ENCODE measurements at regions not wholly inside any gene's neighbourhood (a gene's known extent, or its start where the extent isn't known, plus 50 kb on each side); places are given as distances from the start of the nearest gene placed in this dataset.

- no peak for DNase-seq
These were observed 186.8 kb downstream of the RDH14 start for GRCh38 chr2:18373664-18374063.

DNA sequence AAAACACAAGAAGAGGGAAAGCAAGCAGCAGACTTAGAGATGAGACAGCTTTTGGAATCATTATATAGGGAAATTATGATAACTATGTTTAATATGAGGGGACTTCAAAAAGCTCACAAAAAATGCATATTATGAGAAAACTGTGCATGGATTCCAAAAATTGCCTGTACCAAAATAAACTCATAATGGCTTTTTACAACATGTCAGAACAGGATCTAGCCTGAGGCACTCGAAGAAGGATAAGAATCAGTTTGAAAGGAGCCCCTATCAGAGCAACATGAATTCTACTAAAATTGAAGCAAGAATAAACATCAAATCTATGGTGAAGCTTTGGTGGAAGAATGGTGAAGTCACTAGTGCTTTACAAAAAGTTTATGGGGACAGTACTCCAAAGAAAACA, 187.4 kb downstream of the RDH14 start:
- no peak for DNase-seq

DNA sequence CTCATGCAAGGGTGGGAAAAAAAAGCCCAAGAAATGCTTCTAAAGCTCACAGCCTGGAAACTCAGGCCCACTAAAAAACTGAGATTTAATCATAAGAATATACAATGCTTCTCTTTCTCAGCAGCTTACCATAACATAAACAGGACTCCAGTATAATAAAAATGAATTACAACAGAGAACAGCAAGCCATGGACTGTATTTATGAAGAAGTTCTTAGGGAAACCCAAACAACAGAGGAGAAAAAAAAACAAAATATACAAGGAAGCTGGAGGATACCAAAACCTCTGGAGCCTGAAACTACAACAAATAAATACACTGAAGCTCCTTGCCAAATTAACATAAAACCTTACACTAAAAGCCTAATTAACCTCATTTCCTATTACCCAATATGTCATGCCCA, 187.8 kb downstream of the RDH14 start:
- no peak for DNase-seq

DNA sequence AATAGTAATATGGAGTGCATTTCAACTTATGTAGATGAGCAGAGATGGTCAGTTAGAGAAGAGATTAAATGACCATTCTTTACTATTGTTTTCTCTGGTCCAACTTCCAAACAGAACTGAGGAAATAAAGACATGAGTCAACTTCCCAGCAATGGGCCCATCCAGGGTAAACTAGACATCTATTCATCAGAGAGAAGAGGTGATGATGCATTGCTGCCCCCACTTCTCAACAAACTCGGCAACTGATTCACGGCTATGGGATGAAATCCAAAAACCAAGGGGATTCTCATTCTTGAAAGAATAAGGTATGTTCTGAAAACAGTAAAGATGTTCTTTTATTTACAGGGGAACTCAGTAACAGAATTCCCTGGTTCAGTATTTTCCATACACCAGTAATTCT, 190.7 kb downstream of the RDH14 start:
- no peak for DNase-seq

DNA sequence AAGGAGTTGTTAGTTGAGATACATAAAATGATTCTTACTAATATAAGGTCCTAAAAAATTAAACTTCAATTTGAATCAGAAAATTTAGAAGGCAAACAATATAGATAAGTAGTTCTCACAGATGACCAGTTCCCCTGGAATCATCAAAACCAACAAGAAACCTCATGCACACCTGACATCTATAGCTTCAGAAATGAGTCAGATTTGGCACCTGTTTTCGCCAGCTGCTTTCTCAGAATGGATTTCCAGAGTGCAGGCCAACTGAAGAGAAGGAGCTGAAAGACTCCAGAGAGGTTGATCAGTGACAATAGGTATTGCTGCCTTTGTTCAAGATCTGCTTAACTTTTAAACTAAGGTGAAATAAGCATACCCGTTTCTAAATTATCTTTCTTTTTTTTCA, 192.4 kb downstream of the RDH14 start:
- no peak for DNase-seq

DNA sequence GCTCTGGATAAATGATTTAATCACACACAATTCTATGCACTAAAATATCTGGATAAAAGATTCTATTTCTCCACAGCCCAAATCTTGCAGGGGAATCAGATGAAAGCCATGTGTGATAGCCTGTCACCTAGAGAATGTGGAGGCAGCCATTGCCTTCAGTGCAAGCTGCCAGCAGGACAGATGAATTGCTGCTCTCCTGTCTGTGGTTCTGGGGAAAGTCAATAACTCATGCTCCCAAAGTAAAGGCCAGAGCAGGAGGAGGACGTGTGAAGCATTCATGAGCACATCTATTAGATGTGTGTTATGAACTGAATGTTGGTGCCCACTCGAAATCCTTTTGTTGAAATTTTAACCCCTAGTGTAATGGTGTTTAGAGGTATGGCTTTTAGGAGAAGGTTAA, 195.1 kb downstream of the RDH14 start:
- DNase-seq = no peak

- no peak for DNase-seq
These were observed 197.1 kb downstream of the RDH14 start for GRCh38 chr2:18363348-18363747.

- no peak for DNase-seq
These were observed 197.8 kb downstream of the RDH14 start for GRCh38 chr2:18362696-18363095.

- no peak for DNase-seq
These were observed 202.9 kb downstream of the RDH14 start for GRCh38 chr2:18357537-18357936.

GRCh38 chr2:18356676-18357075, 203.8 kb downstream of the RDH14 start:
- DNase-seq = no peak

DNA sequence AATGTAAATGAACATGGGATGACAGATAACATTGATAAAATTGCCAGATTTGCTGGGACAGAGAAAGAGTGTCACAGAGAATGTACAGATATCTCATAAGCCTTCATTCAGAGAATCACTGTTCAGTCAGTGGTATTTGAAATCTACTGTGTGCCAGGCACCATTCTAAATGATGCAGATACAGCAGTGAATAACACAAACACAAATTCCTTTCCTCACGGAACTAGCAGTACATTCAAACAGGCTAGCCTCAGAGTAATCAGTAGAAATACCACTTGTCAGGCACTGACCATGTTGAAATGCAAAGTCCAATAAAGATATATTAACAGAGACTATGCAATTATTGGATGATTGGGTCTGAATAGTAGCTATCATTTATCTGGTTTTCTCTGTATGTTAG, 211.0 kb downstream of the RDH14 start:
- DNase-seq = no peak

DNA sequence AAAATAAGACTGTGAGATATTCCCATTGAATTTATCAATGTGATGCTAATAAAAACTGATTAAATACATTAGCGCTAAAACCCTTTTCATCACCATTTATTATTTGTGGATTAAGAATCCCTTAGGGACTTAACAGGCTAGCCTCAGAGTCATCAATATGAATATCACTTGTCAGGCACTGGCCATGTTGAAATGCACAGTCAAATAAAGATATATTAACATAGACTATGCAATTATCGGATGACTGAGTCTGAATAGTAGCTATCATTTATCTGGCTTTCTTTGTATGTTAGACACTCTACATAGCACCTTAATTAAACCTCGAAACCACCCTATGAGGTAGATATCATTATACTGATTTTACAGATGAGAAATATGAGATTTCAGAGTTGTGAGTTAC, 213.6 kb downstream of the RDH14 start:
- no peak for DNase-seq

DNA sequence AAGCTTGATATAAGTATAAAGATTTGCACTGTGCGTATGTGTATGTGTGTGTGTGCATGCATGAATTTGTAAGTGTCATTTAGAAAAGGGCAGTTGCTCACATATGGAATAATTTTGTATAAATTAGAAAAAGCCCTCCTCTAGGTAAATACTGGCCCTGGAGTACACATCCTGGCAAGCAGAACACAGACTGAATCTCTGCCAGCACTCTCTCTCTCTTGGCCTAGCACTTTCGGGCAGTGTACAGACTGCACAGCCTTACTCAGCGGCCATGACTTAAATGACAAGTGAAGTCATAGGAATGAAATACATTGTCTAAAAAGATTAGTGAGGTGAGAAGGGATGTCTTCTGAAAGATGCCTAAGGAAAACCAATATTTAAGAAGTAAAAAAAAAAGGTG, 214.1 kb downstream of the RDH14 start:
- no peak for DNase-seq

- DNase-seq = no peak
These were observed 214.6 kb downstream of the RDH14 start for GRCh38 chr2:18345848-18346247.

DNA sequence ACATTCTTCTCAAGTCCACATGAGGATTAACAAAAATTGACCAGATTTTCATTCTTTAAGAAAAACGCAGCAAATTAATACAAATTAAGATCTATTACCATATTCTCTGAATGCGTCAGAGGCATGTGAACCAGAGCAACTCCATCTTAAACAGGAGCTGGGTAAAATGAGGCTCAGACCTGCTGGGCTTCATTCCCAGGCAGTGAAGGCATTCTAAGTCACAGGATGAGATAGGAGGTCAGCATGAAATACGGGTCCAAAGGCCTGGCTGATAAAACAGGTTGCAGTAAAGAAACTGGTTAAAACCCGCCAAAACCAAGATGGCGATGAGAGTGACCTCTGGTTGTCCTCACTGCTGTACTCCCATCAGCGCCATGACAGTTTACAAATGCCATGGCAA, 217.6 kb downstream of the RDH14 start:
- DNase-seq = no peak

DNA sequence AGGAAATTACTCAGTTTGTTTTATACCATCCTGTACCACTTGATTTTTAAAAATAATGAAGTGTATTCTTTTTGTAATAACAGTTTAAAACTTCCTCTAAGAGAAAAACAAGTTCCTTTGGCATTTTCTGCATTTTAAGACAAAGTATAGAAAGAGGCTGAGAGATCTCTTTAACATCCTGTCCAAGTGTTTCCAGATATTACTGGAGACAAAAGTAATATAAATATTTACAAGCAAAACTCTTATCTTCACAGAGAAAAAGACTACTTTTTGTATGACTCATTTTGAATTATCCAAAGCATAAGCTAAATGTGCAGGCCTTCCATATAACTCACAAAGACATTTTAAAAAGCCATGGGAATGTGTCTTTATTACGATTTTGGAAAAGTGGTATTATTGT, 221.1 kb downstream of the RDH14 start:
- no peak for DNase-seq

DNA sequence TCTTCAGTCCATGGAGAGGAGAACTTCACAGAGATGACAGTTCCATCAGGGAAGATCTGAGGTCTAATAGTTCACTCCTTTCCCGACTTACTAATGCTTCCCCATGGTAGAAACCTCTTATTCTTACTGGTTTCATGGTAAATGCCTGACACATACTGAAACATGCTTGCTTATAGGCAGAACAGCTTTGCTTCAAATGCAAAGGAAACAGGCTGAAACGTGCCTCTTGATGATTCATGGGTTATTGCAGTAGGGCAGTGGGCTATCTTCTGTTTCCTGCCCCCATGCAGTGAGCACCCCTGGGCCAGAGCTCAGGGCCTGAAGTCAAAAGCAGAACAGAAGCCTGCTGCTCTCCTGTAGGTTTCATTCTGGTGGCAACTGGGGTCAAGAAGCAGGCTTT, 223.5 kb downstream of the RDH14 start:
- no peak for DNase-seq

DNA sequence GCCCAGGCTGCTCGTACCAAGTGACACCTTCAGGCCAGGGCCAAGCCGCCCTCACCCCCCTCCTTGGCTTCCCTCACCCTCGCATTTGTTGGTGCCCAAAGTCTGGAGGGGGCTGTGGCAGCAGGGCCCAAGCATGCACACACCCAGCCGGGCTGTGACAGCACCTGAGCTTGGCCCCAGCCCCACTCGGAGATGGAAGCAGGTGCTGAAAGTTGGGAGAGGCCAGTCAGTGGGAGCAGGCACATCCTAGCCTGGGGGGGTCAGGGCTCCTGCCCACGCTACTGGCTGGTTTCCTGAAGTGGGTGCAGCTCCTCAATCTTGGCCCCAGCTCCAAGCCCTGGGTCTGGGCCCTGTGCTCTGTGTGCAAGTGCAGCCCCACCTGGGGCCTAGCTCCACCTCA, 228.0 kb downstream of the RDH14 start:
- no peak for DNase-seq

DNA sequence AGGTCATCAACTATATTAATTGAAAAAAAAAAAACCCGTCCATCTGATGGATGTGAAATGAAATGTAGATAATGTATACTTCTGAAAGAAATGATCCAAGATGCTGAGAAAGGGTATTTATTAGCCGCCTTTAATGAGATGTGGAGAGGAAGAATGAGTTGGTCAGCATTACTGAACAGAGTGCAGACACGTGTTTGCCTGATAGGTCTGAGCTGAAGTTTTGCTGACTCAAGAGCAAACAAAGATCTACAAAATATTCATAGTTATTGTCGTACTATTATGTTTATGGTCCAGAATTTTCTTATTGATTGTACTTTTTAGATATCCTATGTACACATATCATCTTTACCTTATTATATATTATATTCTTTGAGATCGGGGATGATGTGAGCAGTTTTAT, 235.3 kb downstream of the RDH14 start:
- no peak for DNase-seq

GRCh38 chr2:18319987-18320386, 240.5 kb downstream of the RDH14 start:
- DNase-seq = no peak

DNA sequence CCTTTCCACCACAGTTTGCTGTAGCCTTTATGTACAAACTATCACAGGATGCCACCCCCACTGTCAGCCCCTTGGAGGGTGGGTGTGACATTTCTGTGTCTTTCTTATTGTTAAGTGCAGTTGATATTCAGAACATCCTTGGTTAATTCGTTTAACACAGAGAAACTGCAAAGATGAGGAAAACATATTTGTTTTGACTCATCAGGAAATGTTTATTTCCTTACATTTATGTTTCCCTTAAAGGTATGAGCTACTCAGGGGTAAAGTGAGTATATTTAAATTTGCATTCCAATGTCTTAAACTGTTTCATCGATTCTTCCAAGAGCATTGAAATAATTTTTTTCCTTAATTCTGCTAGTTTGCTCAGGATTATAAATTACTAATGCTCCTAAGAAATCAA, 243.4 kb downstream of the RDH14 start:
- DNase-seq = no peak

- no peak for DNase-seq
These were observed 247.6 kb downstream of the RDH14 start for GRCh38 chr2:18312818-18313217.

GRCh38 chr2:18311420-18312195, 248.8 kb downstream of the RDH14 start:
- DNase-seq = no peak

GRCh38 chr2:18309627-18310026, 250.8 kb downstream of the RDH14 start:
- no peak for DNase-seq

DNA sequence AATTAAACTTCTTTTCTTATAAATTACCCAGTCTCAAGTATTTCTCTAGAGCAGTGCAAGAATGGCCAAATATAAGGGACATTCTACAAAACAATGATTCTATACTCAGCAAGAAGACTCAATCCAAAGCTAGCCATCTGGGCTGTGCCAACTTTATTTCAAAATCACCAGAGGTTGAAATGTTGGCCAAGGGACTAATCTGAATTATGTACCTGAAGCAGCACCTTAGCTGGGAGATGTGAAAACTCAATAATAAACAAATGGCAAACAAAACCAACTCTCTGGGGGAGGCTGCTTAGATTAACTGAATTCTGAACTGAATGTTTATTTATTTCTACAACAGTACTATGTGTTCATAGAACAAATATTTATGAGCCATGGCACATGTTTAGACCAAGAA, 251.3 kb downstream of the RDH14 start:
- no peak for DNase-seq

- DNase-seq = no peak
These were observed 255.6 kb downstream of the RDH14 start for GRCh38 chr2:18304849-18305248.

Measured in NCI-H2171 treated with DMSO at 0.1 percent for 48 hours (cell line).